Heart left ventricle (tissue), 16 donors: ENCODE measurements at regions not wholly inside any gene's neighbourhood (a gene's known extent, or its start where the extent isn't known, plus 50 kb on each side); places are given as distances from the start of the nearest gene placed in this dataset.
"Not testable (repeated sequence)": the region's sequence is repeated elsewhere in the genome, so short reads cannot be mapped to it uniquely, and the experiment has no call there.

Experiments
- ATAC-seq, 4 donors: fragments of 200-7000 bp; cut with Tn5 transposase; one replicate each; pipeline ENCODE4 v1.9.1; 2020 to 2022; ENCODE audit warnings: moderate library complexity in 4 of 4, mild to moderate bottlenecking in 3 of 4, moderate number of reproducible peaks in 1 of 4
- DNase-seq, 5 donors: peaks; one replicate each; pipeline ENCODE4 v3.0.0-alpha.2; 2020
- H3K27ac ChIP-seq, 12 donors: fragments of 200-600 bp; sonication (generic) in 4 of 12; one replicate each; pipeline versions ENCODE4 v1.5.0 to v1.8.0; 2016 to 2022; ENCODE audit warnings: mild to moderate bottlenecking in 2 of 12
- H3K27me3 ChIP-seq, 9 donors: fragments of 200-600 bp; sonication (generic) in 2 of 9; one replicate each; pipeline versions ENCODE4 v1.5.1 to v1.8.0; 2016 to 2022; ENCODE audit warnings: mild to moderate bottlenecking in 3 of 9
- H3K36me3 ChIP-seq, 9 donors: fragments of 200-600 bp; sonication (generic) in 2 of 9; one replicate each; pipeline versions ENCODE4 v1.5.0 to v1.8.0; 2018 to 2022; ENCODE audit warnings: mild to moderate bottlenecking in 2 of 9
- H3K4me1 ChIP-seq, 12 donors: fragments of 200-600 bp; sonication (generic) in 4 of 12; one replicate each; pipeline versions ENCODE4 v1.5.0 to v1.8.0; 2016 to 2022; ENCODE audit warnings: mild to moderate bottlenecking in 3 of 12
- H3K4me3 ChIP-seq, 12 donors: fragments of 200-600 bp; sonication (generic) in 4 of 12; one replicate each; pipeline versions ENCODE4 v1.5.0 to v1.8.0; 2017 to 2022; ENCODE audit warnings: mild to moderate bottlenecking in 9 of 12, moderate library complexity in 4 of 12
- H3K9me3 ChIP-seq, 12 donors: fragments of 200-600 bp; sonication (generic) in 4 of 12; one replicate each; pipeline versions ENCODE4 v1.5.0 to v1.8.0; 2016 to 2022; ENCODE audit warnings: mild to moderate bottlenecking in 1 of 12
- CTCF ChIP-seq, 12 donors: fragments of 200-600 bp; sonication (generic) in 4 of 12; IDR thresholded peaks; one replicate each; pipeline versions ENCODE4 v1.5.0 to v1.8.0; 2018 to 2022; ENCODE audit warnings: antibody characterized with exemption in 12 of 12, mild to moderate bottlenecking in 5 of 12
- POLR2A ChIP-seq, 2 donors: fragments of 450-650 bp; IDR thresholded peaks; one replicate each; pipeline ENCODE4 v1.6.1; 2017; ENCODE audit warnings: antibody characterized with exemption in 2 of 2, mild to moderate bottlenecking in 2 of 2, moderate library complexity in 2 of 2
- WGBS, 4 donors: extraction: QIAGEN DNeasy Blood & Tissue Kit in 2 of 4; methylation state at CpG; one replicate each; pipeline versions ENCODE4 v1.1.5 to v1.1.7; 2013 to 2018; 5-methylcytosine and 5-hydroxymethylcytosine counted together
- intact Hi-C, 10 donors: fragments of 100-400 bp; cut with DNase I; formaldehyde crosslinking; loops; one replicate each; pipeline versions ENCODE4 v1.11.1 to v1.14.2; 2022
- donor health status: ischemic (EF 13 %, LVEDD 7.1; RV severe dilation, severe dysfunction).
- donor health status: healthy with polysubstance abuse.
- donor health status: DM: no; HTN: yes; CAD: no.
- donor health status: DM: no; HTN: no; CAD: no.
- donor health status: ischemic (EF 25% LVEDD 6.9; RV normal size, moderate dysfunction).
- donor health status: ischemic (EF 25% LVEDD 5.7; RV mildly dilated, moderate dysfunction).
- donor health status: healthy.
- donor health status: DM: yes; HTN: yes; CAD: no.
- donor health status: ischemic (EF 35%, LVEDD 5.7; RV mildly dilated, moderate dysfunction).
- donor health status: nonischemic (EF 11% LVEDD 7.7; RV severe dilation, severe dysfunction).
- donor health status: DM: yes; HTN: yes; CAD: no.
- donor health status: PGD.
- donor health status: ischemic (EF 29% LVEDD 5.4; RV normal size, mild dysfunction).
- donor health status: nonischemic (EF 23%, LVEDD 6.1; RV moderate dilation, normal function).

DNA sequence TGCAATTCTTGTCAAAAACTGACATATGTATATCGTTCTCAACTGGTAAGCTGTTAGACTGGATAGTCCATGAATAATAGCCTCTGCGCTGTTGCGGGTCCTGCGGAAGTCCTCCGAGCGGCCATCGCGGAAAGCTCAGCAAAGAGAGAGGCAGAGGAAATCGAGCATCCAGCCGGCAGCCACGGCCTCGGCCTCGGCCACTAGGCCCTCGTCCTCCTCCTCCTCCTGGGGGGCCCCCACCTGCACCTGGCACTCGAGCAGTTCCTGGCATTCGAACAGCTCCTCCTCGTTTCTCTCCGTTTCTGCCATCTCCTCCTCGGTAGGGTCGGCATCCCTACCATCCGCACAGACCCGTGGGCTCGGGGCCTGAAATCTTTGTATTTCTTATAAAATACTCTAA lies 111.2 kb upstream of the CYLC1 start:
- DNase-seq, ATAC-seq, H3K4me1 ChIP-seq, H3K27me3 ChIP-seq, H3K36me3 ChIP-seq, intact Hi-C loops, H3K27ac ChIP-seq, H3K9me3 ChIP-seq, H3K4me3 ChIP-seq: not testable (repeated sequence)
- 84 to 89% (median 87%) methylated on average over 20 to 23 of the region's 23 CpGs for WGBS, 4 donors

DNA sequence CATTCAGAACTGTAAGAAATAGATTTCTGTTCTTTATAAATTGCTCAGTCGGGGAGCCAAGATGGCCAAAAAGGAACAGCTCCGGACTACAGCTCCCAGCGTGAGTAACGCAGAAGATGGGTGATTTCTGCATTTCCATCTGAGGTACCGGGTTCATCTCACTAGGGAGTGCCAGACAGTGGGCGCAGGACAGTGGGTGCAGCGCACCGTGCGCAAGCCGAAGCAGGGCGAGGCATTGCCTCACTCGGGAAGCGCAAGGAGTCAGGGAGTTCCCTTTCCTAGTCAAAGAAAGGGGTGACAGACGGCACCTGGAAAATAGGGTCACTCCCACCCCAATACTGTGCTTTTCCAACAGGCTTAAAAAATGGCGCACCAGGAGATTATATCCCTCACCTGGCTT lies 110.5 kb upstream of the CYLC1 start:
- H3K9me3 ChIP-seq, H3K27me3 ChIP-seq, DNase-seq, H3K4me1 ChIP-seq, ATAC-seq, H3K36me3 ChIP-seq, H3K27ac ChIP-seq, H3K4me3 ChIP-seq, intact Hi-C loops: not testable (repeated sequence)
- WGBS, 4 donors: 74 to 90% (median 87%) methylated on average over 11 to 15 of the region's 15 CpGs

GRCh38 chrX:83759872-83760271 lies 101.1 kb upstream of the CYLC1 start:
- 5 to 25% (median 15%) methylated on average over 1 of the region's 1 CpG for WGBS, 4 donors

DNA sequence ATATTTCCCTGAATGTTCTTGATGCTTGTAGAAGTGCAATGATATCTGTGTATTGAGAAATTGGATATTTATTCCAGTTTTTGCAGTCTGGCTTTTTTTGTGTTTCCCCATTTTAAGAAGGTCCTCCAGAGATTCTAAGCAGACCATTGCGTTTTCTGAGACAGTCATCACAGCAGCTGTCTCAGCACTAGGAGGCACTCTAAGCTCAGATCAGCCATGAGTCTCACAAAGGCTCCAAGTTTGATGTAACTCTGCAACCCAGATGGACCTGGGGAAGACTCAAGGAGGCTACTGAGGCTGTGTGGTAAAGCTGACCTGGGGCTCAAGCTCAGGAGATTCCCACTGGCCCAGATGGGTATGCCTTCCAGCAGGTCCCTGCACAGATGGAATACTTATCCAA lies 89.3 kb upstream of the CYLC1 start:
- no peak for TF ChIP-seq POLR2A (IDR thresholded peaks at IDR 0.05)
- TF ChIP-seq CTCF (IDR thresholded peaks at IDR 0.05): no peak
- 9 to 29% (median 24%) methylated on average over 1 of the region's 1 CpG for WGBS, 4 donors
- H3K27ac ChIP-seq: no peak overlapping the region

More at GRCh38 chrX:83759872-83760271, 101.1 kb upstream of the CYLC1 start:
- no peaks in the 10 kb centered on the region for H3K9me3 ChIP-seq
- intact Hi-C loops: no loop called here
- H3K36me3 ChIP-seq: no peaks in the 10 kb centered on the region
- no peak for TF ChIP-seq POLR2A (IDR thresholded peaks at IDR 0.05)
- TF ChIP-seq CTCF (IDR thresholded peaks at IDR 0.05): peak in 3 of 12 donors; percentile 15 to 26 (median 16)
- DNase-seq (no peak), ATAC-seq (no peak)
- H3K4me1 ChIP-seq: no peaks in the 10 kb centered on the region
- no peak overlapping the region for H3K4me3 ChIP-seq
- H3K27me3 ChIP-seq: no peaks in the 10 kb centered on the region
- H3K27ac ChIP-seq: no peak overlapping the region

More for the DNA sequence above, 89.3 kb upstream of the CYLC1 start:
- Histone ChIP-seq H3K9me3 (no peaks in the 10 kb centered on the region), H3K36me3 (no peaks in the 10 kb centered on the region), H3K27me3 (peaks cover 0 to 4% (median 0%) of the 10 kb centered on the region in 9 donors), H3K4me1 (no peaks in the 10 kb centered on the region), H3K4me3 (no peak overlapping the region)
- DNase-seq (no peak), ATAC-seq (no peak)
- intact Hi-C loops: no loop called here
